Activated naive CD8-positive, alpha-beta T cell (primary cell): ENCODE measurements at regions not wholly inside any gene's neighbourhood (a gene's known extent, or its start where the extent isn't known, plus 50 kb on each side); places are given as distances from the start of the nearest gene placed in this dataset.

Experiments
- H3K27ac Mint-ChIP-seq: one replicate; pipeline ENCODE4 v1.8.0; 2021; ENCODE audit warnings: mixed read lengths
- H3K27me3 Mint-ChIP-seq: one replicate; pipeline ENCODE4 v1.8.0; 2021; ENCODE audit warnings: mixed read lengths
- H3K36me3 Mint-ChIP-seq: one replicate; pipeline ENCODE4 v1.8.0; 2021; ENCODE audit warnings: mixed read lengths
- H3K4me1 Mint-ChIP-seq: one replicate; pipeline ENCODE4 v1.8.0; 2021; ENCODE audit warnings: low read depth, mixed read lengths
- H3K4me3 Mint-ChIP-seq: one replicate; pipeline ENCODE4 v1.8.0; 2021; ENCODE audit warnings: mild to moderate bottlenecking, mixed read lengths
- H3K9me3 Mint-ChIP-seq: one replicate; pipeline ENCODE4 v1.8.0; 2021; ENCODE audit warnings: low read depth, mixed read lengths

DNA sequence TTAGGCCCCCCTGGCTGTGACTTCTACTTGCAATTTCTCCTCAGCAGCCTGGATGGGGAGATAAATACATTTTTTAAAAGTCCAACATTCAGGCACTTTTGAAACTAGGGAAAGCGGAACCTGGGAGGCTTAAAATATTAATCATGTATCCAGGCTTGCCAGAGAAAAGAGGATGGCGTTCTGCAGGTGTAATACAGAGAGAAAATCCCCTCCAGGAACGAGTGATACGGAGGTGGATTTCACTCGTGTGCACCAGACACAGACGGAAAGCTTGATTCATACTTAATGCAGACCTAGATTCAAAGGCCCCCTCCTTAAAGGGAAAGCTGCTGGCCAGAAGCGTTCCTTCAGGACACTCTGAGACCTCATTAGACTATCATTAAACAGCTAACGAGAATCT lies 354.0 kb upstream of the BOD1L1 start:
- Mint-ChIP-seq H3K4me3 (no peak overlapping the region), H3K36me3 (no peaks in the 10 kb centered on the region), H3K4me1 (no peaks in the 10 kb centered on the region), H3K27ac (no peak overlapping the region), H3K9me3 (no peaks in the 10 kb centered on the region), H3K27me3 (no peaks in the 10 kb centered on the region)

DNA sequence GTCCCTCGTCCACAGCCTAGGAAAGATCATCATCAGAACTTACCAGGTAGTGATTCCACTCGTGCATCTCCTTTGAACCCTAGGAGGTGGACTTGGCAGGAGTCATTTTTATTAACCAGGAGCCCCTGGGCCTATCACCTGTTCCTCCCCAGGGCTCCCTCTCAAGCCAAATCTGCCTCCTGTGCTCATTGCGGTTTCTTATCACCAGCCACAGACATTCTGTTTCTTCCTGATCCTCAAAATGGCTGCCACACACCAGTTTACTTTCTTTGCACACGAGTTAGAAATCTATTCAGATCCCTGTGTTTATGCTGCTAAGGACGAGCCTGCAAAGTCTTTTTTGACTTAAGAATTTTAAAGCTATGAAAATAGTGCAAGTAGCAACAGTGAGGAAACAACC lies 354.5 kb upstream of the BOD1L1 start:
- Mint-ChIP-seq H3K27ac (no peak overlapping the region), H3K4me3 (no peak overlapping the region), H3K4me1 (no peaks in the 10 kb centered on the region), H3K36me3 (no peaks in the 10 kb centered on the region), H3K9me3 (no peaks in the 10 kb centered on the region), H3K27me3 (no peaks in the 10 kb centered on the region)

DNA sequence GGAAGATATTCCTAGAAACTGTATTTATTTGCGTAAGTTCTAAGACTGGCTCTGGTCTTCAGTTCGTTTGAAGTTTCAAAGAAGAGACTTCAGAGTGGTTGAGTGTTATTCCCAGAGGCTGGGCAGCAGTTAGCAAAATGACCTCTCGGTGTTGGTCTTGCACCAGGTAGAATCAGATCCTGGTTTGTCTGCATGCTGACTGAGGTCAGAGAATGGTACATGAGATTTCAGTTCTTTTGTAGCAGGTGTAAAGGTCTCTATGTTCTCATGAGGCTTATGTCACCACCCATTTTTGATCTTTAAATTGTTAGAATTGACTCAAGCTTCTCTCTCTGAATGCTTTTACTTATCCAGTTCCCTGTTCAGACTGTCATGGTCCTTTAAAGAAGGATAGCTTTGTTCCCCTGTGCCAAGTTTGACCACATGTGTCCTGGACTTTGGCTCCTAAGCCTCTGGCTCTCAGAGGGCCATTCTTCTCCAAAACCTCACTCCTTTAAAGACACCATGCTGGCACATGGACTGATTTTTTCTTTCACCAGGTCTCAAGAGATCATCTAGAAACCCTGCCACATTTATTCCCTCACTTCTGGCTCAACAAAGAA lies 355.8 kb upstream of the BOD1L1 start:
- no peak overlapping the region for H3K4me3 Mint-ChIP-seq
- H3K4me1 Mint-ChIP-seq, result no peaks in the 10 kb centered on the region
- H3K36me3 Mint-ChIP-seq, result no peaks in the 10 kb centered on the region
- no peaks in the 10 kb centered on the region for H3K27me3 Mint-ChIP-seq
- H3K9me3 Mint-ChIP-seq, result no peaks in the 10 kb centered on the region
- H3K27ac Mint-ChIP-seq, result no peak overlapping the region

DNA sequence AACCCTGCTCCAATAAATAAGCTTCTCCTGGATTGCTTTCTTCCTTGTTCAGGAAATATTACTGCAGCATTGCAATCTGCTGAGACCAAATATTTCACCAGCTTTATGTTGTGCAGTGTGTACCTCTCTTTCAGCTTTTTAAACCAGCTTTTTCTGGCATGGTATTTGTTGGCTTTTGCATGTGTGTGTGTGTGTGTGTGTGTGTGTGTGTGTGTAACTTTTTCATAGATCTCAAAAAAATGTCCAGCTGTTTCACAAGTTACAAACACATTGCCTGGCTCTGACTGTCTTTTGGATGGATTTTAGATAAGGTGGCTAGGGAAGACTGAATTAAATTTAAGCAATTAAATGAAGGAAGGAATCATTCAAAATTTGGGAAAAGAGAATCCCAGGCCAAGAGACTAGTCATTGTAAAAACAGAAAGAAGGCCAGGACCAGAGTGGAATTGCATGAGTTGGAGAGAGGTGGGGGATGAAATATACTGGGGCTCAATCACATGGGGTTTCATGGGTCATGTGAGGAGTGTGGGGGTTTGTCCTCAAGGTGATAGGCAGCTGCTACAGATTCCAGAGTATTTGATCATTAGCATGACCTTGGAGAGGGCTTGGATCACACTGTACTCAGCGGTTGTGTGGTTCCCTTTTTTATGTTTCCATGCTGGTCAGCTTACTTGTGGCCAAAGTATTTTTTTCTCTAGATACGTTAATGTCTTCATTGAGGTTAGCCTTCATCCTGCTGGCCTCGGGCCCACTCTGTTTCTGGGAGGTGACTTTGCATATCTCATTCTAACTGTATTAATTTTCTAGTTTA lies 357.7 kb upstream of the BOD1L1 start:
- H3K36me3 Mint-ChIP-seq, result no peaks in the 10 kb centered on the region
- H3K4me1 Mint-ChIP-seq, result no peaks in the 10 kb centered on the region
- no peaks in the 10 kb centered on the region for H3K9me3 Mint-ChIP-seq
- H3K27ac Mint-ChIP-seq, result no peak overlapping the region
- no peak overlapping the region for H3K4me3 Mint-ChIP-seq
- H3K27me3 Mint-ChIP-seq, result no peaks in the 10 kb centered on the region

DNA sequence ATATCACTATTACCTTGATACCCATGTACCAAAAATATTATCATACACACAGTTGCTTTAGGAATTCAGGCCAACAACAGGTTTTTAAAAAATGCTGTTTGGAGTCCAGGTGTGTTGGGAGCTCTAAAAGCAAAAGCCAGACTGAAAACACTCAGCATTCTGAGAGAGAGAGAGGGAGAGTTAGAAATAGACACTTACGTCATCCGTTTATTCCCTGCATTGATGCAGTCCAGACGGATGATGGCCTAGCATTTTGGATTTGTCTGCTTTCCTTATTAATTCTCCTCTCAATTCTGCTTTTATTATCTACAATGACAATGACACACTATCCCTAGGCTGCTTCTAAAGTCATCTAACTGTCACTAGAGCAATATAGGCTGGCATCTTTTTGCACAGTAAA lies 358.3 kb upstream of the BOD1L1 start:
- no peaks in the 10 kb centered on the region for H3K36me3 Mint-ChIP-seq
- no peaks in the 10 kb centered on the region for H3K9me3 Mint-ChIP-seq
- H3K27me3 Mint-ChIP-seq, result no peaks in the 10 kb centered on the region
- H3K4me3 Mint-ChIP-seq, result no peak overlapping the region
- no peak overlapping the region for H3K27ac Mint-ChIP-seq
- no peaks in the 10 kb centered on the region for H3K4me1 Mint-ChIP-seq

DNA sequence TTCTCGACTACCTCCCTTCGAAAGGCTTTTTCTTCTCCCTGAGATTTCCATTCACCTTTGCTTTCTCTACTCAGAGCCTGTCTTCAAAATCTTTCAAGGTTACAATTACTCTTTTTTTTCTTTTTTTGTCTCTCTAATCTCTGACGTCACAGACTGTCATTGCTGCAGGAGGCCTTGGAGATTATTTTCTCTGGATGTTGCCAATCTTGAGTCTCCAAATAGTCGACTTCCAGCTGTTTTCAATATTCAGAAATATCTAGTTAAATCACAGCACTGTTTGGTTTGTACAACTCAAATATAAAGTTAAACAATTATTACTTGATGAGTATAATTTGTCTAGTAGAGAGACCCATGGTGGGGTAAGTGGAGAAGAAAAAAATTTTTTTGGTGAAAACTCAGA lies 359.0 kb upstream of the BOD1L1 start:
- no peaks in the 10 kb centered on the region for H3K9me3 Mint-ChIP-seq
- no peak overlapping the region for H3K27ac Mint-ChIP-seq

DNA sequence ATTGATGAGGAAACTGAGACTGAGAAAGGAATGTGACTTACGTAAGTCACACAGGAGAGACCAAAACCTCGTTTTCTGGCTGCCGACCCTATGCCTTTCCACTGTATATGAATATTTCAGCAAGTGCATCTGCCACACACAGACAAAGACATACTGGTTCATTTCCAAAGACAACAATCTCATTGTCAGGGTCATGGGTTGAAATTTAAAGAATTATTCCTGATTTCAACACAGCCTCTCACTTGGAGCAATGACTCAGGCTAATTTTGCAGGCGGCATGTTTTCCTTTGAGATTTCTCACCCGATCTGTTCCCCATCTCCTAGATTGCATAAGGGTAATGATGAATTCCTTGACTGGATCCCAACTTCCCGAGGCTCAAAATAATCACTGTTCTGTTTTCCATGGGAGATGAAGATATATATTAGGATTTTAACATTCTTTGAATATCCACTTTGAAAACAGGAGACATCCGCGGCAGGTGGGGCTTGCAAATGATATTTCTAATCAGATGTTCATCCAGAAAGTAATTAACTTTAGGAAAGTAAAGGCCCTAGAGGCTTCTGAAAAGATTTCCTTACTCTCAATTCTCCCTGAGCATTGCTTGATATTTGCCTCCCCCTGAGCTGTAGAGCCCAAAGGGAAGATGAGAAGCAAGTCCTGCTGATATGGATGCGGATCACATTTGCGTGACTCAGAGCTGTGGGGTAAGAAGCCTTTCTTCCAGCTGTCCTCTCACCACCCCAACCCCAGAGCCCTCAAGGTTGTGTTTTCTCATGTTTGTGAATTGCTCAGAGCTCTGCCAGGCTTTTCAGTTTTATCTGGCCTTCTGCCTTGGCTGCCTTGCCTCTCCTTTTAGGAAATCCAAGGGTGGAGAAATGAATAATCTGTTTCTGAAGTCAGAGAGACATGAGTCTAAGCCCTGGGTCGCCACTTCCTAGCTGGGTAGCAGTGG lies 361.1 kb upstream of the BOD1L1 start:
- H3K4me1 Mint-ChIP-seq, result no peaks in the 10 kb centered on the region
- no peaks in the 10 kb centered on the region for H3K36me3 Mint-ChIP-seq
- no peak overlapping the region for H3K27ac Mint-ChIP-seq
- no peaks in the 10 kb centered on the region for H3K27me3 Mint-ChIP-seq
- H3K9me3 Mint-ChIP-seq, result no peaks in the 10 kb centered on the region
- no peak overlapping the region for H3K4me3 Mint-ChIP-seq

More for the DNA sequence above, 359.0 kb upstream of the BOD1L1 start:
- H3K4me1 Mint-ChIP-seq, result no peaks in the 10 kb centered on the region
- no peaks in the 10 kb centered on the region for H3K36me3 Mint-ChIP-seq
- no peak overlapping the region for H3K4me3 Mint-ChIP-seq
- no peaks in the 10 kb centered on the region for H3K27me3 Mint-ChIP-seq

- no peaks in the 10 kb centered on the region for H3K4me1 Mint-ChIP-seq
Measured at GRCh38 chr4:13989501-13989900, 362.0 kb upstream of the BOD1L1 start.

GRCh38 chr4:13990596-13991589 lies 363.4 kb upstream of the BOD1L1 start:
- H3K4me1 Mint-ChIP-seq, result no peaks in the 10 kb centered on the region
- no peak overlapping the region for H3K4me3 Mint-ChIP-seq
- H3K9me3 Mint-ChIP-seq, result no peaks in the 10 kb centered on the region
- no peaks in the 10 kb centered on the region for H3K36me3 Mint-ChIP-seq
- no peak overlapping the region for H3K27ac Mint-ChIP-seq
- H3K27me3 Mint-ChIP-seq, result no peaks in the 10 kb centered on the region

More at GRCh38 chr4:13989501-13989900, 362.0 kb upstream of the BOD1L1 start:
- Mint-ChIP-seq H3K9me3 (no peaks in the 10 kb centered on the region), H3K27me3 (no peaks in the 10 kb centered on the region), H3K4me3 (no peak overlapping the region), H3K27ac (no peak overlapping the region), H3K36me3 (no peaks in the 10 kb centered on the region)

DNA sequence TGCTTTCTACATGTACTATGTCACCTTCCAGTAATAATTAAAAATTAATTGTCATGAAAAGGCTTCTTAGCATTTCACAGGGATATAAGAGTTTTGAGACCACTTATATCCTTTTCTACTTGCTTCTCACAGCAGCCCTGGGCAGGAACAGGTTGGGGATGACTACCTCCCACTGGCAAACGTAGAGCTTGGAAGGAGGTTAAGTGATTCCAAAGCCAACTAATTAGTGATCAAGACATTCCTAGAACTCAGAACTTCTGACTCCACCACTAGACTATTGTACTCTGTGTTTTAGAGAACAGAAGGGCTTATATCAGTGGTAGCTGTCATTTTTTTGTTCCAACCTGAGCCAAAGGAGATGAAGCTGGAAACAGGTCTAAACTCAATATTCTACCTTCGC lies 364.5 kb upstream of the BOD1L1 start:
- H3K9me3 Mint-ChIP-seq, result no peaks in the 10 kb centered on the region
- H3K4me3 Mint-ChIP-seq, result no peak overlapping the region
- H3K36me3 Mint-ChIP-seq, result no peaks in the 10 kb centered on the region
- no peak overlapping the region for H3K27ac Mint-ChIP-seq
- no peaks in the 10 kb centered on the region for H3K27me3 Mint-ChIP-seq
- no peaks in the 10 kb centered on the region for H3K4me1 Mint-ChIP-seq

DNA sequence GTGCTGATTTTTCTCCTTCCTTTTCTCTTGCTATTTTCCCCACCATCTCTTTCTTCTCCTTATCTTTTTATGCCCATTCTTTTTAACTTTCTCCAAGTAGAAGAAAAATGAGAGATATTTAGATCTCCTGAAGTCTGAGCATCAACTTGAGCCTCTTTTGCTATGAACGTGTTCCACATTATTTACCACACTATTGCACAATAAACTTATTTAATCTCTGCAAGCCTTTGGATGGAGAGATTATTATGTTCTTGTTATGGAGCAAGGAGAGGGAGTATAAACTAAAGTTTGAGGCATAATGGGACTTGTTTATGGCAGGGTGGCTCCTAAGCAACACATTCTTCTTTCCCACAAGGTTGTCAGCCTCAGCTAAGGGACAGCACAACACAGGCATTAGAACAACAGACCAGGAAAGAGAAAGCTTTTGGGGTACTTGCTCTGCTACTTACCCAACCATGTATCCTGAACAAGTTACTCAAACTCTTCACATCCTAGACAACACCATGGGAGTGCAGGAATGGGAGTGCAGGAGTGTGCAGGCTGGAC lies 365.5 kb upstream of the BOD1L1 start:
- Mint-ChIP-seq H3K36me3 (no peaks in the 10 kb centered on the region), H3K4me3 (no peak overlapping the region), H3K4me1 (no peaks in the 10 kb centered on the region), H3K27ac (no peak overlapping the region), H3K9me3 (no peaks in the 10 kb centered on the region), H3K27me3 (no peaks in the 10 kb centered on the region)

DNA sequence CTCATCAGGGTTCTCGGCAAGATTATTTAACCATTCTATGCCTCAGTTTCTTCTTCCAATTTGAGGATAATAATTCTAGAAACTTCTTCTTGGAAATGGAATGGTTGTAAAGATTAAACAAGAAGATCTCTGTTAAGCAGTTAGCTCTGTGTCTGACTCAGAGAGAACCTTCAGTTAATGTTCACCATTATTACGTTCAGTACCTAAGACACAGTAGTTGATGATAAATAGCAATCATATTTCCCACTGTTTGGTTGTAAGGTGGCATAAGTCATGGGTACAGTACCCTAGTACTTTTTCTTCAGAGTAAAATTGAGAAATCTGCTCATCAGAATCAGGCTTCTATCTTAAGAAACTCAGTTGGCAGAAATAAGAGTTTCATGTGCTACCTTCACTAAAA lies 366.5 kb upstream of the BOD1L1 start:
- Mint-ChIP-seq H3K36me3 (no peaks in the 10 kb centered on the region), H3K9me3 (no peaks in the 10 kb centered on the region), H3K27me3 (no peaks in the 10 kb centered on the region), H3K27ac (no peak overlapping the region), H3K4me3 (no peak overlapping the region), H3K4me1 (no peaks in the 10 kb centered on the region)

- no peak overlapping the region for H3K4me3 Mint-ChIP-seq
- H3K36me3 Mint-ChIP-seq, result no peaks in the 10 kb centered on the region
- no peaks in the 10 kb centered on the region for H3K4me1 Mint-ChIP-seq
- H3K9me3 Mint-ChIP-seq, result peaks cover 17% of the 10 kb centered on the region
- no peak overlapping the region for H3K27ac Mint-ChIP-seq
- H3K27me3 Mint-ChIP-seq, result peaks cover 2% of the 10 kb centered on the region
Measured at GRCh38 chr4:13998850-13999445, 371.4 kb upstream of the BOD1L1 start.
